Subcutaneous abdominal adipose tissue (tissue), 5 donors: ENCODE measurements at regions not wholly inside any gene's neighbourhood (a gene's known extent, or its start where the extent isn't known, plus 50 kb on each side); places are given as distances from the start of the nearest gene placed in this dataset.

Experiments used
- H3K27ac ChIP-seq: one replicate; pipeline ENCODE4 v1.7.0; 2013; ENCODE audit warnings: low read depth, mild to moderate bottlenecking, inconsistent platforms, low read length, moderate library complexity
- H3K27me3 ChIP-seq, 5 donors: one replicate each; pipeline ENCODE4 v1.7.0; 2013; ENCODE audit warnings: low read length in 5 of 5, inconsistent platforms in 1 of 5; ENCODE audit not compliant: control insufficient read depth in 5 of 5, insufficient read depth in 4 of 5
- H3K36me3 ChIP-seq, 5 donors: one replicate each; pipeline ENCODE4 v1.7.0; 2013; ENCODE audit warnings: low read length in 5 of 5; ENCODE audit not compliant: control insufficient read depth in 5 of 5, insufficient read depth in 5 of 5
- H3K4me1 ChIP-seq, 5 donors: one replicate each; pipeline ENCODE4 v1.7.0; 2013; ENCODE audit warnings: low read length in 5 of 5, mild to moderate bottlenecking in 3 of 5, moderate library complexity in 1 of 5; ENCODE audit not compliant: control insufficient read depth in 5 of 5, insufficient read depth in 5 of 5
- H3K4me3 ChIP-seq, 5 donors: one replicate each; pipeline ENCODE4 v1.7.0; 2013; ENCODE audit warnings: low read length in 5 of 5, low read depth in 1 of 5
- H3K9ac ChIP-seq, 5 donors: one replicate each; pipeline ENCODE4 v1.7.0; 2013; ENCODE audit warnings: low read length in 5 of 5, mild to moderate bottlenecking in 4 of 5, moderate library complexity in 3 of 5
- H3K9me3 ChIP-seq, 5 donors: one replicate each; pipeline ENCODE4 v1.7.0; 2013; ENCODE audit warnings: low read length in 5 of 5; ENCODE audit not compliant: control insufficient read depth in 5 of 5
- donor health status: healthy.
- donor health status: healthy.
- donor health status: healthy.
- donor health status: healthy.
- donor health status: healthy.

DNA sequence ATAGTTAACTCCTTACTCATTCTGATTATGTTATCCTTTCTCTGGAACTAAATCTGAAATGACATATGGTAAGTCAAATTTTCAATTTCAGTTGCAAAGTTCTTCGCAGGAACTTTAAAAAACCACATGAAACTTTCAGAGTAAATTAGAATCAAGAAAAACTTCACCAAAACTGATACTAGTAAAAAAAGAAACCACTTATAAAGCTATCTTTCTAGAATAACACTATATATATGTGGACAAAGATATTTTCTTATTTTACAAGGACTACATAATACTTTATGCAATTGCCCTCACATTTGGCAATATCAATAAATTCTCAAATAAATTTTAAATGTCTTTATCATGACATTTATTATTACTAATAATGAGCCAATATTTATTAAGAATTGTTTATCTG, 1847.1 kb upstream of the NUDT12 start:
- Histone ChIP-seq H3K9me3 (no peaks in the 10 kb centered on the region), H3K27ac (no peak overlapping the region), H3K4me1 (no peaks in the 10 kb centered on the region), H3K9ac (no peak overlapping the region), H3K4me3 (no peak overlapping the region), H3K36me3 (no peaks in the 10 kb centered on the region), H3K27me3 (no peaks in the 10 kb centered on the region)

DNA sequence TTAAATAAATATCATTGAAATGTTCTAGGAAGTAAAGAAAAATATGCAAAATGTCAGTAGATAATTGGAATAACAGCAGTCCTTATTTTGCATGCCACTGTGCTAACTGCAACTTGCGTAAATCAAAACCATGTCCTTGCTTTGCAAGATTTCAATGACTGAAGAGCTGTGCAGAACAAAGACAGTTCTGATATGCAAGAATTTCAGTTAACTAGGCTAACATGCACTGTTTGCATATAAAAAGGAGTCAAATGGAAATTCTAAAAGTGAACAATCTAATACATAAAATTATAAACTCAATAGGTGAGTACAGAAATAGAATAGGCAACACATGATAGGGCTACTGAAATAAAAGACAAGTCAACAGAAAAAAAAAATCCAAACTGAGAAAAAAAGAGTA, 1844.6 kb upstream of the NUDT12 start:
- Histone ChIP-seq H3K9me3 (no peaks in the 10 kb centered on the region), H3K9ac (no peak overlapping the region), H3K36me3 (no peaks in the 10 kb centered on the region), H3K27me3 (no peaks in the 10 kb centered on the region), H3K27ac (no peak overlapping the region), H3K4me1 (no peaks in the 10 kb centered on the region), H3K4me3 (no peak overlapping the region)

DNA sequence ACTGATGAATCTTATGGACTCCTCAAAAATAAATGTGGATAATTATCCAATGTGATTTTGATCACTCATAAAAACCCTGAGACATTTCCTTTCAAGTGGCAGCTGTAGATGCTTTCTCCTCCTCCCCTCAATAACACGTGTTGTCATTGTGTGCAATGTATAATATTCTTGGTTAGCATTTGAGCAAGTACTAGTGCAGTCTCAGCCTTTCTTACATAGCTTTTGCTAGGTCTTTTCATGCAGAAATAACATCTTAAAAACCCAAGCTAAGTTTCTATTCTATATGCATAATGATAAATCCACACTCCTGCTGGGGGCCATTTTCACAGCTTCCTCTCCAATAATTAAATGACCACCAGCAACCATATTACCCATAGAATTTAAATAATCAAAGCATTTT, 1835.2 kb upstream of the NUDT12 start:
- H3K36me3 ChIP-seq = no peaks in the 10 kb centered on the region
- no peaks in the 10 kb centered on the region for H3K4me1 ChIP-seq
- H3K9me3 ChIP-seq = peaks cover 0 to 1% (median 0%) of the 10 kb centered on the region in 5 donors
- no peak overlapping the region for H3K4me3 ChIP-seq
- no peak overlapping the region for H3K27ac ChIP-seq
- no peak overlapping the region for H3K9ac ChIP-seq
- no peaks in the 10 kb centered on the region for H3K27me3 ChIP-seq

DNA sequence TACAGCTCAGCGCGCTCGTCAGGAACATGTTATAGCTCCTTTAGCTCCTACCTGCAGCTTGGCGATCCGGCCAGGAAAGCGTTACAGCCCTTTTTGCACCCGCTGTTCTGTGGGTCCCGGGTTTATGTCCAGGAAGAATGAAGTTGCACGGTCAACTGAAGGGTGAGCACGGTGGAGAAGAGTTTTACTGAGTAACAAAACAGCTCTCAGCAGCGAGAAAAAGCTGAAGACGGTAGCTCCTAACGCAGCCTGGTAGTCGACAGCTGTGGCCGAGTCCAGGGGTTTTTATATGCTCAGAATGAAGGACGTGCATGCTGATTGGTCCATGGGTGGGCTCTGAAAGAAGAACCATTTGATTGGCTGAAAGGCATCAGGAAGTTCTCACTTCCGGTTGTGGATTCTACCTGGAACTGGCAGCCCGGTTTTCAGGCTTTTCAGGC, 1830.1 kb upstream of the NUDT12 start:
- Histone ChIP-seq H3K27me3 (no peaks in the 10 kb centered on the region), H3K4me3 (no peak overlapping the region), H3K9ac (no peak overlapping the region), H3K36me3 (no peaks in the 10 kb centered on the region), H3K27ac (no peak overlapping the region), H3K4me1 (no peaks in the 10 kb centered on the region), H3K9me3 (peaks cover 0 to 7% (median 3%) of the 10 kb centered on the region in 5 donors)

DNA sequence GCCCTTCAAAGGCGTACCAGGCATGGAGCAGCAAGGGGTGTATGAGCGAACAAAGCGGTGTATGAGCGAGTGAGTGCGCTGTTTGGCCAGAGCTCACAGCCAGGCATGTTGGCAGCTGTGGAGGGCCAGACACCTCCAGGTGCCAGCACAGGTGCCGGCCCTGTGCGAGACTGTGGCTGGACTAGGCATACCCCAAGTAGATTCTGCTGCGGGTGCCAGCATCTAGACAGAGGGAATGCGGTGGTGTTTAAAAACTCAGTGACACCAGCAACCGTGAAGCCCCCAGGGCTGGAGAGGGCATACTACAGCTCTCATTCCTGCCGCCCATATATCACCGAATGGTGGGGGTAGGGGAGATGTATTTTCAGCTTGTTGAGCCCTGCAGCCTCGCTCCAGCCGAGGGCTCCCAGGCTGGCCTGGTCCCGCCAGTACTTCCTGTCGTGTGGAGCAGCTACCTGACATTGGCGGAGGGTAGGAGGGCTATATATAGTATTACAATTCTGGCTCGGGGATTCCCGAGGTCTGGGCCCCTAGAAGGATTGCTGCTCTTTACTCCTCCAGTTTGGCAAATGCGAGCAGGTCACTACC, 1829.6 kb upstream of the NUDT12 start:
- no peak overlapping the region for H3K27ac ChIP-seq
- H3K9me3 ChIP-seq = peaks cover 0 to 7% (median 3%) of the 10 kb centered on the region in 5 donors
- H3K4me1 ChIP-seq = no peaks in the 10 kb centered on the region
- no peak overlapping the region for H3K4me3 ChIP-seq
- no peak overlapping the region for H3K9ac ChIP-seq
- H3K27me3 ChIP-seq = no peaks in the 10 kb centered on the region
- H3K36me3 ChIP-seq = no peaks in the 10 kb centered on the region

DNA sequence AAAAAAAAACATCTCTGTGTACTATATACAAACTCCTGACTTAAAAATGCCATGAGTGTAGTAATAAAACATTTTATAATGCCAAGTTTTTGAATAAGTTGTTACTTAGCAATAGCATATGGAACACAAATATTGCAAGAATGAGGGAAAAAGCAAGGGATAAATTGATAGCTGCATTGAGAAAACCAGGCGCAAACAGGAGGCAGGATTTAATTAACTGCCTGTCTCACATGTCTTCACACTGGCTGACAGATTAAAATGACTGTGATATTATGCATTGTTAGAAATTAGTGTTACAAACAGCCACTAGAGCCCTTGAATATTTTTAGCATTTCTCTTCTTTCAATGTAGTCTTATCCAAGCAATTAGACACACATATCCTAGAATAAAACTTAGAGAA, 1817.5 kb upstream of the NUDT12 start:
- Histone ChIP-seq H3K27ac (no peak overlapping the region), H3K9me3 (peaks cover 0 to 6% (median 0%) of the 10 kb centered on the region in 5 donors), H3K4me3 (no peak overlapping the region), H3K4me1 (no peaks in the 10 kb centered on the region), H3K9ac (no peak overlapping the region), H3K27me3 (no peaks in the 10 kb centered on the region), H3K36me3 (no peaks in the 10 kb centered on the region)

DNA sequence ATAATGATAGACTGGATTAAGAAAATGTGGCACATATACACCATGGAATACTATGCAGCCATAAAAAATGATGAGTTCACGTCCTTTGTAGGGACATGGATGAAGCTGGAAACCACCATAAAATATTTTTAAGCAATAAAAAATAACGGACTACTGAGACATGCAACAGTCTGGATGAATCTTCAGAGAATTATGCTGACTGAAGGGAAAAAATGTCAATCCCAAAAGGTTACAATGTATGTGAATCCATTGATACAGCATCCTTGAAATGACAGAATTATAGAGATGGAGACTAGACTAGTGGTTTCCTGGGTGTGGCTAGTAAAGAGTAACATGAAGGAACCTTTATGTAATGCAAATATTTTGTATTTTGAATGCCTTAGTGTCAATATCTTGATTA, 1808.6 kb upstream of the NUDT12 start:
- peaks cover 0 to 4% (median 0%) of the 10 kb centered on the region in 5 donors for H3K9me3 ChIP-seq
- H3K4me1 ChIP-seq = no peaks in the 10 kb centered on the region
- no peaks in the 10 kb centered on the region for H3K36me3 ChIP-seq
- H3K9ac ChIP-seq = no peak overlapping the region
- H3K27ac ChIP-seq = no peak overlapping the region
- H3K27me3 ChIP-seq = no peaks in the 10 kb centered on the region
- H3K4me3 ChIP-seq = no peak overlapping the region

DNA sequence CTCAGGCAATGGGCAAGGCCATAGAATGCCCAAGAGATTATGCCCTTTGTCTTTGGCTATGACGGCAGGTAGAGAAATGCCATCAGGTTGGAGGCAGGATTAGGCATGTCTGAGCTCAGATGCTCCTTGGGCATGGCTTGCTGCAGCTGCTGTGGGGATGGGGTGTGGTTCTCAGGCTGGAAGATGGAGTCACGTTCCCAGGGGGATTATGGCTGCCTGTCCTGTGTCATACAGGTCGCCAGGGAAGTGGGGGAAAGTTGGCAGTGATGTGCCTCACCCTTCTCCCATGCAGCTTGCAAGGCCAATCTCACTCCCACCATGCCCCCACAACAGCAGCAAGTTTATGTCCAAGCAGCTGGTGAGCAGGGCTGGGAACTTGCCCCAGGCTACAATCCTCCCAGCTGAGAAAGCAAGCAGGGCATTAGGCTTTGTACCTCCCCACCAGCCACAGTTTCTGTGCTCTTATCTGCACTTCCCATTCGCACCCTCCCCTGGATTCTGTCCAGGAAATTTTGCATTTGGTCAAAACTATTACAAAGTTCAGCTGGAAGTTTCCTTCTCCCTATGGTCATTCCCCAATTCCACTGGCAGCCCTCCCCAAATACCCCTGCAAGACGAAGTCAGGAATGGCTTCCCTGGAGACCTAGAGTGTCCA, 1788.0 kb upstream of the NUDT12 start:
- H3K4me3 ChIP-seq = no peak overlapping the region
- H3K9ac ChIP-seq = no peak overlapping the region
- H3K27me3 ChIP-seq = no peaks in the 10 kb centered on the region
- no peak overlapping the region for H3K27ac ChIP-seq
- no peaks in the 10 kb centered on the region for H3K4me1 ChIP-seq
- H3K36me3 ChIP-seq = no peaks in the 10 kb centered on the region
- peaks cover 0 to 9% (median 0%) of the 10 kb centered on the region in 5 donors for H3K9me3 ChIP-seq

DNA sequence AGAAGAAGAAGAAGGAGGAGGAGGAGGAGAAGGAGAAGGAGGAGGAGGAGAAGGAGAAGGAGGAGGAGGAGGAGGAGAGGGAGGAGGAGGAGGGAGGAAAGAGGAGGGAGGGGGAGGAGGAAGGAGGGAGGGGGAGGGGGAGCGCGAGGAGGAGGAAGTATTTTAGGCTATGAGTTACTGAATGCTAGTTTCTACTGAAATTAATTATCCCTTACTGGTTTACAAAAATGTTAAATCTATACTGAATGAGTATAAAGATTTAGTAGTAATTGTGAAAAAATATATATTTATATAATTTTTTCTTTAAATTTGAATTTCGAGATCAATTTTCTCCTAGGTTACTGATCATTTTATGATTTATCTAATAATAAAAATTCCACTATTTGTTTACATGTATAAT, 1769.0 kb upstream of the NUDT12 start:
- peaks cover 0 to 7% (median 0%) of the 10 kb centered on the region in 5 donors for H3K9me3 ChIP-seq
- no peak overlapping the region for H3K9ac ChIP-seq
- no peaks in the 10 kb centered on the region for H3K36me3 ChIP-seq
- H3K27me3 ChIP-seq = no peaks in the 10 kb centered on the region
- no peaks in the 10 kb centered on the region for H3K4me1 ChIP-seq
- H3K27ac ChIP-seq = no peak overlapping the region
- H3K4me3 ChIP-seq = no peak overlapping the region

DNA sequence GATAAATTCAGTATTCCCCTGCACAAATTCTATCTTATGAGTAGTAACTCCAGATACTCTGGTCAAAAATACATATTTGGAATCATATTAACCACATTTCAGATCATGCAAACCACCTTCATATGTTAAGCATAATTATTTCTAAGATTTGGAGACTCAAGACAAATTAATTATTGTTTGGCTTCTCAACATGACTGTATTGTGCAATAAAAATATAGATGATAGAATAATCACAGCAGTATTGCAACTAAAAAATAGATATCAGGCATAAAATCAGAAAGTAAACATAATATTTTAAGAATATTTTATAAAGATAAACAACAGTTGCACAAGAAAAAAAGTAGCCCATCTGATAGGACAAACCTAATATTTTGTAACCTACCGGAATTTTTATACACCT, 1767.6 kb upstream of the NUDT12 start:
- no peaks in the 10 kb centered on the region for H3K27me3 ChIP-seq
- H3K9ac ChIP-seq = no peak overlapping the region
- H3K27ac ChIP-seq = no peak overlapping the region
- no peaks in the 10 kb centered on the region for H3K36me3 ChIP-seq
- no peak overlapping the region for H3K4me3 ChIP-seq
- peaks cover 0 to 7% (median 0%) of the 10 kb centered on the region in 5 donors for H3K9me3 ChIP-seq
- no peaks in the 10 kb centered on the region for H3K4me1 ChIP-seq
